ENCODE measurements at regions not wholly inside any gene's neighbourhood (a gene's known extent, or its start where the extent isn't known, plus 50 kb on each side); places are given as distances from the start of the nearest gene placed in this dataset.

DNA sequence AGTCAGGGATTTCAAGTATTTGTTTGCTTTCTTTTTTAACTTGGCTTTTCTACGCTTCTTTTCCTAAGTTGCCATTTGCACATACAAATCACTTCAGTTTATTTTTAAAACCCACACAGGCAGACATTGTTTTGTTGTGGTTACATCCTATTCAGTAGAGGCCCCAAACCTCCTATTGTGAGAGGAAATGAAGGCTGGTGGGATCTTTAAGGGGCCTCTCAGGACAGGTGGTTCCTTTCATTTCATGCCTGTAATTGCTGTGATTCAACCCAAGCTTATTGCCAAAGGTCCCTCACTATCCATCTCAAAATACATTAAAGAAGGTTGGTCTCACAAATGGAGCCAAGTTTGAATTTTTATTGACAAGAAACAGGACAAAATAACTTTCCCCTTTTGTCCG, 257.1 kb downstream of the ADAMTS20 start:
- TF ChIP-seq, protein P1, sequence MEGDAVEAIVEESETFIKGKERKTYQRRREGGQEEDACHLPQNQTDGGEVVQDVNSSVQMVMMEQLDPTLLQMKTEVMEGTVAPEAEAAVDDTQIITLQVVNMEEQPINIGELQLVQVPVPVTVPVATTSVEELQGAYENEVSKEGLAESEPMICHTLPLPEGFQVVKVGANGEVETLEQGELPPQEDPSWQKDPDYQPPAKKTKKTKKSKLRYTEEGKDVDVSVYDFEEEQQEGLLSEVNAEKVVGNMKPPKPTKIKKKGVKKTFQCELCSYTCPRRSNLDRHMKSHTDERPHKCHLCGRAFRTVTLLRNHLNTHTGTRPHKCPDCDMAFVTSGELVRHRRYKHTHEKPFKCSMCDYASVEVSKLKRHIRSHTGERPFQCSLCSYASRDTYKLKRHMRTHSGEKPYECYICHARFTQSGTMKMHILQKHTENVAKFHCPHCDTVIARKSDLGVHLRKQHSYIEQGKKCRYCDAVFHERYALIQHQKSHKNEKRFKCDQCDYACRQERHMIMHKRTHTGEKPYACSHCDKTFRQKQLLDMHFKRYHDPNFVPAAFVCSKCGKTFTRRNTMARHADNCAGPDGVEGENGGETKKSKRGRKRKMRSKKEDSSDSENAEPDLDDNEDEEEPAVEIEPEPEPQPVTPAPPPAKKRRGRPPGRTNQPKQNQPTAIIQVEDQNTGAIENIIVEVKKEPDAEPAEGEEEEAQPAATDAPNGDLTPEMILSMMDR (IDR thresholded peaks at IDR 0.05): no peak

DNA sequence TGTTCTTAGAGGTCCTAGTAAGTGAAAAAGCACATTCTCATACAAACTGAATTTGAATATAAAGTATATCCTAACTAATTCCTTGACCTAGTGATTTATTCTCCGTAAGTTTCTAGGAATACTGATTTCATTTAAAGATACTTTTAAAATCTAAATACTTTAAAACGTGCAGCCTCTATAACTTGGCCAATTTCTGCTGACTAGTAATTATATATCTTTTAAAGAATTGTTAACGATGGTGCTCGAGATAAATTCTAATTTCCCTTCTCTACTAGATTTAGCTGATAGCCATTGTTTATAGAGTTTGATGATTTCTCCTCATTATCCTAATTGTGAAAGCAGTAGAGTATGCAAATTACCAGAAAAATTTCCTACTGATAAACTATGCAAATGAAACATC, 257.9 kb downstream of the ADAMTS20 start:
- DNase-seq (no peak), ATAC-seq (no peak)
- intact Hi-C loops (cut with DNase I): no loop called here
- TF ChIP-seq, protein P1 (IDR thresholded peaks at IDR 0.05): no peak
- 82 to 83% (median 83%) methylated on average over 4 of the region's 4 CpGs for WGBS, 3 donors
- no peaks in the 10 kb centered on the region for H3K9me3 ChIP-seq
- H3K36me3 ChIP-seq (ENCODE audit: insufficient read depth in 1 of 2, low read depth in 1 of 2): no peaks in the 10 kb centered on the region
- no peaks in the 10 kb centered on the region for H3K4me1 ChIP-seq
- peaks cover 0 to 1% (median 0%) of the 10 kb centered on the region in 3 donors for H3K27me3 ChIP-seq (ENCODE audit: insufficient read depth in 3 of 3, low read length in 2 of 3)
- H3K27ac ChIP-seq: no peak overlapping the region
- H3K4me3 ChIP-seq: no peak overlapping the region

More for the DNA sequence above, 257.1 kb downstream of the ADAMTS20 start:
- Histone ChIP-seq H3K27me3 (ENCODE audit: insufficient read depth in 3 of 3, low read length in 2 of 3) (no peaks in the 10 kb centered on the region), H3K27ac (no peak overlapping the region), H3K9me3 (no peaks in the 10 kb centered on the region), H3K4me3 (no peak overlapping the region), H3K36me3 (ENCODE audit: insufficient read depth in 1 of 2, low read depth in 1 of 2) (no peaks in the 10 kb centered on the region), H3K4me1 (no peaks in the 10 kb centered on the region)
- DNase-seq (no peak), ATAC-seq (no peak)
- intact Hi-C loops (cut with DNase I): no loop called here
- WGBS, 3 donors: 76 to 82% (median 80%) methylated on average over 2 of the region's 2 CpGs

DNA sequence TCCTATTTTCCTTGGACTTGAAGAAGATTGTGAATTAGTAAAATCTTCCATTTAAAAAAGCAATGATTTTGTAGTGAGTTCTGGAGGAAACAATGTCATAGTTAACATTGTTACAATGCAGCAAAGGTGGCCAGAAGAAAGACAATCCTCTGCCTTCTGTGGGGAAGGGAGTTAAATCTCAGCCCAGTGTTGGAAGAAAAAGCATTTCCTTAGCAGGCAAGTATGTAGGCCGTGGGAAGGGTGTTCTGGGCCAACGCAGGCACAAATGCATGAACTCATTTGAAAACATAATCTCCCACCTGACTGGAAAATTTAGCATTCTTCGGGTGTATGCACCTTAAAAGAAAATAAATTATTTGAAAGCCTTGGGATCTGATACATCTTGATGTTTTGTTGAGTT, 258.6 kb downstream of the ADAMTS20 start:
- H3K27ac ChIP-seq: no peak overlapping the region
- H3K27me3 ChIP-seq (ENCODE audit: insufficient read depth in 3 of 3, low read length in 2 of 3): peaks cover 0 to 4% (median 0%) of the 10 kb centered on the region in 3 donors
- H3K4me3 ChIP-seq: no peak overlapping the region
- 54 to 65% (median 60%) methylated on average over 3 of the region's 3 CpGs for WGBS, 3 donors
- no peaks in the 10 kb centered on the region for H3K36me3 ChIP-seq (ENCODE audit: insufficient read depth in 1 of 2, low read depth in 1 of 2)
- H3K4me1 ChIP-seq: no peaks in the 10 kb centered on the region
- H3K9me3 ChIP-seq: no peaks in the 10 kb centered on the region
- no peak for ATAC-seq
- TF ChIP-seq, protein P1 (IDR thresholded peaks at IDR 0.05): no peak
- intact Hi-C loops (cut with DNase I): no loop called here
- DNase-seq: no peak

DNA sequence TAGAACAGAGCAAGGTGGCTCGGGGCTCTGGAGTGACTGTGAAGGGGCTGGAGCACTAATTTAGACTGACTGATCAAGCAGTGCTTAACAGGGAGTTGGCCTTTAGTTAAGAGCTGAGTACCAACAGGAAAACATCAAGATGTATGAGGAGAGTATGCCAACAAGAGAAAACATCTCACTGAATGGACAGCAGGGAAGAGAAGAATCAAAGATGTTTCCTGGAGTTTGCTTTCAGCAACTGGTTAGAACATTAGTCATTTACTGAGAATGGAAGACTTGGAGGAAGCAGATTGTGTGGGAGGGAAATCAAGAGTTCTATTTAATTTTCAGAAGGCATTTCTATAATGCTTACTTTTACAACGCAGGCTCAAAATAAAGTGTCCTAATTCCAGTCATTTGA, 259.3 kb downstream of the ADAMTS20 start:
- Histone ChIP-seq H3K27me3 (ENCODE audit: insufficient read depth in 3 of 3, low read length in 2 of 3) (peaks cover 0 to 4% (median 0%) of the 10 kb centered on the region in 3 donors), H3K4me3 (no peak overlapping the region), H3K36me3 (ENCODE audit: insufficient read depth in 1 of 2, low read depth in 1 of 2) (no peaks in the 10 kb centered on the region), H3K27ac (no peak overlapping the region), H3K9me3 (no peaks in the 10 kb centered on the region), H3K4me1 (no peaks in the 10 kb centered on the region)
- ATAC-seq (no peak), DNase-seq (no peak)
- intact Hi-C loops (cut with DNase I): no loop called here
- WGBS, 3 donors: 68 to 78% (median 71%) methylated on average over 2 of the region's 2 CpGs
- TF ChIP-seq, protein P1 (IDR thresholded peaks at IDR 0.05): no peak

DNA sequence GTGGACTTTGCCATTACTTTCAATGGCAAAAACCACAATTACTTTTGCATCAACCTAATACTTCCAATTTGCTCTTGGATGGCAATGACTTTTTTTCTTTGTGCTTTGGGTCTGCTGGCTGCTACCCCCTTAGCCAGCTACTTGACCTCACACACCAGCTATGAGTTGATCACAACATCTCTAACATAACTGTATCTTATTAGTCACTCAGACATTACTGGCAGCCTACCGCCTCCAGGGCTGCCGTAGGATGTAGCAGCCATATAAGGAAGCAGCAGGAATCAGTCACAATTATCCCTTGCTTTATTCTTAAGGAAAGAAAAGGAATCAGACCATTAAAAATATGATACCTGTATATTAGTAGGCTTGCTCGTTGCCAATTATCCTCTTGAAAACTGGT, 260.5 kb downstream of the ADAMTS20 start:
- Histone ChIP-seq H3K27ac (no peak overlapping the region), H3K27me3 (ENCODE audit: insufficient read depth in 3 of 3, low read length in 2 of 3) (peaks cover 0 to 4% (median 0%) of the 10 kb centered on the region in 3 donors), H3K9me3 (no peaks in the 10 kb centered on the region), H3K4me3 (no peak overlapping the region), H3K4me1 (no peaks in the 10 kb centered on the region), H3K36me3 (ENCODE audit: insufficient read depth in 1 of 2, low read depth in 1 of 2) (no peaks in the 10 kb centered on the region)
- 85 to 89% (median 88%) methylated on average over 3 of the region's 3 CpGs for WGBS, 3 donors
- DNase-seq (no peak), ATAC-seq (no peak)
- TF ChIP-seq, protein P1 (IDR thresholded peaks at IDR 0.05): no peak
- intact Hi-C loops (cut with DNase I): no loop called here
